K562 (cell line): ENCODE measurements at regions not wholly inside any gene's neighbourhood (a gene's known extent, or its start where the extent isn't known, plus 50 kb on each side); places are given as distances from the start of the nearest gene placed in this dataset.

Source experiments
- HDGF ChIP-seq: fragments of 450-650 bp; IDR thresholded peaks from 2 replicates; pipeline ENCODE4 v1.6.1; 2016
- POLR2A ChIP-seq: fragments of 450-650 bp; conservative IDR thresholded peaks from 2 replicates; pipeline ENCODE4 v1.6.1; 2016
- POLR2G ChIP-seq: fragments of 200-400 bp; formaldehyde crosslinking; IDR thresholded peaks from 2 replicates; pipeline ENCODE4 v1.6.1; 2017; ENCODE audit warnings: low read depth, mild to moderate bottlenecking, antibody characterized with exemption, low read length, moderate library complexity
- RAD21 ChIP-seq, 2 experiments: fragments of 250-450 bp in 1 of 2; fragments of 450-650 bp in 1 of 2; sonication (Bioruptor Pico) in 1 of 2; formaldehyde crosslinking in 1 of 2; IDR thresholded peaks in 1 of 2; conservative IDR thresholded peaks in 1 of 2; 2 replicates each; pipeline versions ENCODE4 v1.4.0 to v1.8.0; 2020 to 2022; ENCODE audit warnings: mild to moderate bottlenecking in 2 of 2, moderate library complexity in 1 of 2
- SMARCB1 ChIP-seq: IDR thresholded peaks from 2 replicates; pipeline ENCODE4 v1.6.1; 2011; ENCODE audit warnings: improper control_type of control experiment, low read depth; ENCODE audit not compliant: insufficient read length
- SMARCC2 ChIP-seq: fragments of 450-650 bp; IDR thresholded peaks from 2 replicates; pipeline ENCODE4 v1.6.1; 2017; ENCODE audit warnings: antibody characterized with exemption, moderate library complexity, mild to moderate bottlenecking, low read depth
- SOX6 ChIP-seq: fragments of 450-650 bp; IDR thresholded peaks from 2 replicates; pipeline ENCODE4 v1.6.1; 2014; ENCODE audit warnings: mild to moderate bottlenecking
- TAF1 ChIP-seq: IDR thresholded peaks from 2 replicates; pipeline ENCODE4 v1.6.1; 2011; ENCODE audit warnings: mild to moderate bottlenecking, low read length, moderate library complexity; ENCODE audit not compliant: insufficient read depth, control insufficient read depth, severe bottlenecking; ENCODE audit errors: extremely low read depth
- ZNF12 ChIP-seq: sonication (generic); formaldehyde crosslinking; IDR thresholded peaks from 2 replicates; pipeline ENCODE4 v1.4.0; 2020; ENCODE audit warnings: mild to moderate bottlenecking, missing genetic modification reagents
- ZNF707 ChIP-seq: fragments of 250-450 bp; sonication (Bioruptor Pico); conservative IDR thresholded peaks from 2 replicates; pipeline ENCODE4 v1.8.0; 2022; ENCODE audit warnings: inconsistent platforms, mild to moderate bottlenecking, moderate library complexity
- ZNF766 ChIP-seq: fragments of 200-800 bp; sonication (Bioruptor generic); conservative IDR thresholded peaks from 2 replicates; pipeline ENCODE4 v1.6.1; 2016; ENCODE audit warnings: missing genetic modification characterization, missing compliant biosample characterization

- no peak for TF ChIP-seq POLR2A
- TF ChIP-seq TAF1, result no peak
- TF ChIP-seq SMARCB1, result no peak
- no peak for TF ChIP-seq SOX6
- no peak for TF ChIP-seq HDGF
- TF ChIP-seq POLR2G, result no peak
- TF ChIP-seq ZNF707 (CRISPR knock-in tag), result no peak
- TF ChIP-seq ZNF766 (CRISPR knock-in tag), result no peak
- no peak for TF ChIP-seq RAD21 (CRISPR knock-in tag; conservative IDR thresholded peaks at IDR 0.05 in 1 of 2, IDR thresholded peaks at IDR 0.05 in 1 of 2)
- TF ChIP-seq SMARCC2, result no peak
- TF ChIP-seq ZNF12 (CRISPR knock-in tag), result no peak
These were observed 475.7 kb downstream of the USP25 start for GRCh38 chr21:16205527-16205926.
